ENCODE measurements at regions not wholly inside any gene's neighbourhood (a gene's known extent, or its start where the extent isn't known, plus 50 kb on each side); places are given as distances from the start of the nearest gene placed in this dataset.
"Not testable (repeated sequence)": the region's sequence is repeated elsewhere in the genome, so short reads cannot be mapped to it uniquely, and the experiment has no call there.

DNA sequence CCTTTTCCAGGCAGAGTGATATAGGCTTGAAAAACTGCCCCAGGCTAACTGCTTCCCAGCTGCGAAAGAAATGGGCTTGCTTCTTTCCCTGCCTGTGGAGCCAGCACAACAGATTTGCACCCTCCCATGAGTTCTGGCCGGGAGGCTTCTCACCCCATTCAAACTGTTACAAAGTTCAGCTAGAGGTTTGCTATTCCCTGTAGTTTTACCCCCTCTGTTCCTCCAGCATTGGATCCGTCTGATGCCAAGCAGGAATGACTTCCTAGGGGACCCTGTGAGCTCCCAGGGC lies 87.6 kb upstream of the NDST4 start:
- no peaks in the 10 kb centered on the region for H3K27me3 Mint-ChIP-seq (ENCODE audit: insufficient read depth)
- H3K4me1 Mint-ChIP-seq (ENCODE audit: low read depth), result no peaks in the 10 kb centered on the region
- TF ChIP-seq, protein P1, sequence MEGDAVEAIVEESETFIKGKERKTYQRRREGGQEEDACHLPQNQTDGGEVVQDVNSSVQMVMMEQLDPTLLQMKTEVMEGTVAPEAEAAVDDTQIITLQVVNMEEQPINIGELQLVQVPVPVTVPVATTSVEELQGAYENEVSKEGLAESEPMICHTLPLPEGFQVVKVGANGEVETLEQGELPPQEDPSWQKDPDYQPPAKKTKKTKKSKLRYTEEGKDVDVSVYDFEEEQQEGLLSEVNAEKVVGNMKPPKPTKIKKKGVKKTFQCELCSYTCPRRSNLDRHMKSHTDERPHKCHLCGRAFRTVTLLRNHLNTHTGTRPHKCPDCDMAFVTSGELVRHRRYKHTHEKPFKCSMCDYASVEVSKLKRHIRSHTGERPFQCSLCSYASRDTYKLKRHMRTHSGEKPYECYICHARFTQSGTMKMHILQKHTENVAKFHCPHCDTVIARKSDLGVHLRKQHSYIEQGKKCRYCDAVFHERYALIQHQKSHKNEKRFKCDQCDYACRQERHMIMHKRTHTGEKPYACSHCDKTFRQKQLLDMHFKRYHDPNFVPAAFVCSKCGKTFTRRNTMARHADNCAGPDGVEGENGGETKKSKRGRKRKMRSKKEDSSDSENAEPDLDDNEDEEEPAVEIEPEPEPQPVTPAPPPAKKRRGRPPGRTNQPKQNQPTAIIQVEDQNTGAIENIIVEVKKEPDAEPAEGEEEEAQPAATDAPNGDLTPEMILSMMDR (IDR thresholded peaks at IDR 0.05), result no peak
- H3K36me3 Mint-ChIP-seq (ENCODE audit: low read depth), result no peaks in the 10 kb centered on the region
- no peak overlapping the region for H3K27ac Mint-ChIP-seq
- no peak overlapping the region for H3K4me3 Mint-ChIP-seq
- DNase-seq, result no peak
- H3K9me3 Mint-ChIP-seq, result peaks cover 44% of the 10 kb centered on the region

DNA sequence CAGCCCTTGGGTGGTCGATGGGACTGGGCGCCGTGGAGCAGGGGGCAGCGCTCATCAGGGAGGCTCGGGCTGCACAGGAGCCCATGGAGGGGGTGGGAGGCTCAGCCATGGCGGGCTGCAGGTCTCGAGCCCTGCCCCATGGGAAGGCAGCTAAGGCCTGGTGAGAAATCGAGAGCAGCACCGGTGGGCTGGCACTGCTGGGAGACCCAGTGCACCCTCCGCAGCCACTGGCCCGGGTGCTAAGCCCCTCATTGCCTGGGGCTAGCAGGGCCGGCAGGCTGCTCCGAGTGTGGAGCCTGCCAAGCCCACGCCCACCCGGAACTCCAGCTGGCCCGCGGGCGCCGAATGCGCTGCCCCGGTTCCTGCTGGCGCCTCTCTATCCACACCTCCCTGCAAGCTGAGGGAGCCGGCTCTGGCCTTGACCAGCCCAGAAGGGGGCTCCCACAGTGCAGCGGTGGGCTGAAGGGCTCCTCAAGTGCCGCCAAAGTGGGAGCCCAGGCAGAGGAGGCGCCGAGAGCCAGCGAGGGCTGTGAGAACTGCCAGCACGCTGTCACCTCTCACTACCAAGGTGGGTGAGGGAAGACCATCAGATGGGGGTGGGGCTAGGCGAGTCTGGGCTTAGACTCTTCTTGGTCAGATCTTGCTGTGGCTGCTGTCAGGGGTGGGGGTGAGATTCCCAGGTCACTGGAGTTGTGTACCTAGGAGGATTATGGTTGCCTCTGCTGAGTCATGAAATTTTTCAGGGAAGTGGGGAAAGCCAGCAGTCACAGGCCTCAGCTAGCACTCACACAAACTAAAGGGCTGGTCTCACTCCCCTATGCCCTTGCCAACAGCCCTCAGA lies 87.0 kb upstream of the NDST4 start:
- H3K4me1 Mint-ChIP-seq (ENCODE audit: low read depth); H3K27me3 Mint-ChIP-seq (ENCODE audit: insufficient read depth); H3K27ac Mint-ChIP-seq; DNase-seq; H3K36me3 Mint-ChIP-seq (ENCODE audit: low read depth); H3K4me3 Mint-ChIP-seq: not testable (repeated sequence)
- peaks cover 44% of the 10 kb centered on the region for H3K9me3 Mint-ChIP-seq

DNA sequence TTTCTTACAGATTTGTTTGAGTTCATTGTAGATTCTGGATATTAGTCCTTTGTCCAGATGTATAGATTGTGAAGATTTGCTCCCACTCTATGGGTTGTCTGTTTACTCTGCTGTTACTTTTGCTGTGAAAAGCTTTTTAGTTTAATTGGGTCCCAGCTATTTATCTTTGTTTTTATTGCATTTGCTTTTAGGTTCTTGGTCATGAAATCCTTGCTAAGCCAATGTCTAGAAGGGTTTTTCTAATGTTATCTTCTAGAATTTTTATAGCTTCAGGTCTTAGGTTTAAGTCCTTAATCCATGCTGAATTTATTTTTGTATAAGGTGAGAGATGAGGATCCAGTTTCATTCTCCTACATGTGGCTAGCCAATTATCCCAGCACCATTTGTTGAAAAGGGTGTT lies 81.2 kb upstream of the NDST4 start:
- not testable (repeated sequence) for H3K36me3 Mint-ChIP-seq (ENCODE audit: low read depth); H3K27me3 Mint-ChIP-seq (ENCODE audit: insufficient read depth); H3K4me3 Mint-ChIP-seq; H3K4me1 Mint-ChIP-seq (ENCODE audit: low read depth); H3K27ac Mint-ChIP-seq; DNase-seq
- peaks cover 40% of the 10 kb centered on the region for H3K9me3 Mint-ChIP-seq

DNA sequence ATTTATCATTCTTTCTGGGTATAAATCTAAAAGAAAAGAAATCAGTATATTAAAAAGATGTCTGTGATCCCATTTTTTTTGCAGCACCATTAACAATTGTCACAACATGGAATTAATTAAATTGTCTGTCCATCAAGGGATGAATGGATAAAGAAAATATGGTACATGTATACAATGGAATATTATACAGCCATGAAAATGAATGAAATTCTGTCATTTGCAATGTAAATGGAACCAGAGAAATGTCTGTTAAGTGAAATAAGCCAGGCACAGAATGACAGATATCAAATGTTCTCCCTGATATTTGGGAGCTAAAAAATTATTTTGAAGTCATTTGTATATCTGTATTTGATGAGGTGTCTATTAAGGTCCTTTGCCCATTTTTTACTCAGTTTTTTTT lies 77.1 kb upstream of the NDST4 start:
- DNase-seq, result no peak
- TF ChIP-seq, protein P1 (IDR thresholded peaks at IDR 0.05), result no peak
- H3K4me3 Mint-ChIP-seq, result no peak overlapping the region
- H3K27me3 Mint-ChIP-seq (ENCODE audit: insufficient read depth), result no peaks in the 10 kb centered on the region
- H3K4me1 Mint-ChIP-seq (ENCODE audit: low read depth), result no peaks in the 10 kb centered on the region
- peaks cover 10% of the 10 kb centered on the region for H3K9me3 Mint-ChIP-seq
- no peaks in the 10 kb centered on the region for H3K36me3 Mint-ChIP-seq (ENCODE audit: low read depth)
- no peak overlapping the region for H3K27ac Mint-ChIP-seq

DNA sequence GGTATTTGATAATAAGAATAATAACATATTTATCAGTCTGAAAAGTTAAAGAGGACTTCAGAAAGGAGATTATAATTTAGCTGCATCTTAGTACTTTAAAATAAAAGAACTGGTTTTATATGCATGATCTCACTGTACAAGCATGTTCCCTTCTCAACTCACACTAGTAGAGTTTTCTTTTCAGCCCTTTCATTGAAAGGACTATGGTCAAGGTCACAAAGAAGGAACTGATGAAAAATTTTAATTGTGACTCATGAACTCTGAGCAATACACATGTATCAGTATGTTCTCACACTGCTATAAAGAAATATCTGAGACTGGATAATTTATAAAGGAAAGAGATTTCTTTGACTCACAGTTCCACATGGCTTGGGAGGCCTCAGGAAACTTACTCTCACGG lies 73.7 kb upstream of the NDST4 start:
- Mint-ChIP-seq H3K4me3 (no peak overlapping the region), H3K27ac (no peak overlapping the region), H3K36me3 (ENCODE audit: low read depth) (no peaks in the 10 kb centered on the region), H3K4me1 (ENCODE audit: low read depth) (no peaks in the 10 kb centered on the region), H3K27me3 (ENCODE audit: insufficient read depth) (no peaks in the 10 kb centered on the region), H3K9me3 (peaks cover 18% of the 10 kb centered on the region)
- no peak for DNase-seq
- TF ChIP-seq, protein P1 (IDR thresholded peaks at IDR 0.05), result no peak

DNA sequence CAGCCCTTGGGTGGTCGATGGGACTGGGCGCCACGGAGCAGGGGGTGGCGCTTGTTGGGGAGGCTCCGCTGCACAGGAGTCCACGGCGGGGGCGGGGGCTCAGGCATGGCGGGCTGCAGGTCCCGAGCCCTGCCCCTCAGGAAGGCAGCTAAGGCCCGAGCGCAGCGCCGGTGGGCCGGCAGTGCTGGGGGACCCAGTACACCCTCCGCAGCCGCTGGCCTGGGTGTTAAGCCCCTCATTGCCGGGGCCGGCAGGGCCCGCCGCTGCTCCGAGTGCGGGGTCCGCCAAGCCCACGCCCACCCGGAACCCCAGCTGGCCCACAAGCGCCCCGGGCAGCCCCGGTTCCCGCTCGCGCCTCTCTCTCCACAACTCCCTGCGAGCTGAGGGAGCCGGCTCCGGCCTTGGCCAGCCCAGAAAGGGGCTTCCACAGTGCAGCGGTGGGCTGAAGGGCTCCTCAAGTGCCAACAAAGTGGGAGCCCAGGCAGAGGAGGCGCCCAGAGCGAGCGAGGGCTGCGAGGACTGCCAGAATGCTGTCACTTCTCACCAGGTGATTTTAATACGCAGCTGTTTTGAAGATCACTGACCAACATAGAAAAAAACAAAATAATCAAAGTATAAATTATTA lies 66.1 kb upstream of the NDST4 start:
- DNase-seq; H3K4me1 Mint-ChIP-seq (ENCODE audit: low read depth); H3K27me3 Mint-ChIP-seq (ENCODE audit: insufficient read depth): not testable (repeated sequence)

DNA sequence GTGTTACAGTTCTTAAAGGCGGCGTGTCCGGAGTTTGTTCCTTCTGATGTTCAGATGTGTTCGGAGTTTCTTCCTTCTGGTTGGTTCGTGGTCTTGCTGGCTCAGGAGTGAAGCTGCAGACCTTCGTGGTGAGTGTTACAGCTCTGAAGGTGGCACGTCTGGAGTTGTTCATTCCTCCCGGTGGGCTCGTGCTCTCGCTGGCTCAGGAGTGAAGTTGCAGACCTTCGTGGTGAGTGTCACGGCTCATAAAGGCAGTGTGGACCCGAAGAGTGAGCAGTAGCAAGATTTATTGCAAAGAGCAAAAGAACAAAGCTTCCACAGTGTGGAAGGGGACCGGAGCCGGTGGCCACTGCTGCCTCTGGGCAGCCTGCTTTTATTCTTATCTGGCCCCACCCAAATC lies 65.3 kb upstream of the NDST4 start:
- not testable (repeated sequence) for H3K27ac Mint-ChIP-seq; H3K27me3 Mint-ChIP-seq (ENCODE audit: insufficient read depth); H3K36me3 Mint-ChIP-seq (ENCODE audit: low read depth); H3K4me1 Mint-ChIP-seq (ENCODE audit: low read depth); H3K4me3 Mint-ChIP-seq; DNase-seq
- H3K9me3 Mint-ChIP-seq, result peaks cover 14% of the 10 kb centered on the region

More for the DNA sequence above, 66.1 kb upstream of the NDST4 start:
- H3K9me3 Mint-ChIP-seq, result peaks cover 21% of the 10 kb centered on the region
- H3K27ac Mint-ChIP-seq; H3K4me3 Mint-ChIP-seq; H3K36me3 Mint-ChIP-seq (ENCODE audit: low read depth): not testable (repeated sequence)

Data from HFFc6 (cell line).